CD4-positive, alpha-beta T cell (primary cell): ENCODE measurements at regions not wholly inside any gene's neighbourhood (a gene's known extent, or its start where the extent isn't known, plus 50 kb on each side); places are given as distances from the start of the nearest gene placed in this dataset.

Experiments used
- ATAC-seq: fragments of 200-7000 bp; cut with Tn5 transposase; one replicate; pipeline ENCODE4 v1.10.0; 2022; ENCODE audit warnings: mild to moderate bottlenecking; ENCODE audit not compliant: poor library complexity
- CTCF ChIA-PET: fragments of 350-600 bp; sonication (Branson Sonifier 250); formaldehyde crosslinking; loops from one replicate; lab custom pipeline; 2021; ENCODE audit warnings: antibody characterized with exemption, inconsistent platforms; lab: Charles Lee
- POLR2A ChIA-PET: fragments of 350-600 bp; sonication (Branson Sonifier 250); formaldehyde crosslinking; loops from one replicate; lab custom pipeline; 2021; ENCODE audit warnings: antibody characterized with exemption, inconsistent platforms; lab: Charles Lee
- DNase-seq, 14 experiments: peaks; one replicate each; pipeline ENCODE4 v3.0.0-alpha.2; 2013 to 2020; ENCODE audit warnings: mixed read lengths in 2 of 14
- H3K27ac ChIP-seq, 2 donors: one replicate each; pipeline versions ENCODE4 v1.5.1 to v1.7.0; 2013; ENCODE audit warnings: low read length in 2 of 2, low read depth in 1 of 2, mild to moderate bottlenecking in 1 of 2
- H3K27me3 ChIP-seq, 2 experiments: 1 replicate in 1 of 2; 2 replicates in 1 of 2; pipeline versions ENCODE4 v1.6.1 to v1.7.0; 2013; ENCODE audit warnings: low read length in 2 of 2, control low read depth in 1 of 2, mild to moderate bottlenecking in 1 of 2, moderate library complexity in 1 of 2; ENCODE audit not compliant: insufficient read depth in 2 of 2, control insufficient read depth in 1 of 2
- H3K36me3 ChIP-seq: one replicate; pipeline ENCODE4 v1.6.1; 2013; ENCODE audit warnings: low read length, control low read depth; ENCODE audit not compliant: insufficient read depth
- H3K4me1 ChIP-seq: one replicate; pipeline ENCODE4 v1.6.1; 2013; ENCODE audit warnings: low read length, control low read depth; ENCODE audit not compliant: insufficient read depth
- H3K4me3 ChIP-seq: one replicate; pipeline ENCODE4 v1.5.1; 2013; ENCODE audit warnings: mild to moderate bottlenecking, low read length, moderate library complexity
- H3K9me3 ChIP-seq, 2 experiments: 1 replicate in 1 of 2; 2 replicates in 1 of 2; pipeline versions ENCODE4 v1.6.1 to v1.7.0; 2013; ENCODE audit warnings: low read length in 2 of 2, mild to moderate bottlenecking in 2 of 2, control low read depth in 1 of 2, moderate library complexity in 1 of 2; ENCODE audit not compliant: control insufficient read depth in 1 of 2, insufficient read depth in 1 of 2
- H3K27ac Mint-ChIP-seq: one replicate; pipeline ENCODE4 v1.8.0; 2020; ENCODE audit warnings: mixed read lengths
- H3K27me3 Mint-ChIP-seq: one replicate; pipeline ENCODE4 v1.8.0; 2021; ENCODE audit warnings: mixed read lengths
- H3K36me3 Mint-ChIP-seq: one replicate; pipeline ENCODE4 v1.8.0; 2021; ENCODE audit warnings: low read depth, mixed read lengths
- H3K4me1 Mint-ChIP-seq: one replicate; pipeline ENCODE4 v1.8.0; 2021; ENCODE audit warnings: low read depth, mixed read lengths
- H3K4me3 Mint-ChIP-seq: one replicate; pipeline ENCODE4 v1.8.0; 2020; ENCODE audit warnings: mild to moderate bottlenecking, mixed read lengths
- H3K9me3 Mint-ChIP-seq: one replicate; pipeline ENCODE4 v1.8.0; 2020; ENCODE audit warnings: mixed read lengths
- intact Hi-C, 2 experiments: fragments of 100-400 bp; cut with DNase I in 1 of 2; cut with micrococcal nuclease in 1 of 2; formaldehyde crosslinking; loops; one replicate each; pipeline versions ENCODE4 v1.15.1 to v1.9.0; 2023 to 2025; cut with DNase I, micrococcal nuclease
- TF ChIP-seq, protein P1 (sequence below): fragments of 200-600 bp; IDR thresholded peaks from one replicate; pipeline ENCODE4 v1.8.0; 2022; ENCODE audit warnings: antibody characterized with exemption, mild to moderate bottlenecking

DNA sequence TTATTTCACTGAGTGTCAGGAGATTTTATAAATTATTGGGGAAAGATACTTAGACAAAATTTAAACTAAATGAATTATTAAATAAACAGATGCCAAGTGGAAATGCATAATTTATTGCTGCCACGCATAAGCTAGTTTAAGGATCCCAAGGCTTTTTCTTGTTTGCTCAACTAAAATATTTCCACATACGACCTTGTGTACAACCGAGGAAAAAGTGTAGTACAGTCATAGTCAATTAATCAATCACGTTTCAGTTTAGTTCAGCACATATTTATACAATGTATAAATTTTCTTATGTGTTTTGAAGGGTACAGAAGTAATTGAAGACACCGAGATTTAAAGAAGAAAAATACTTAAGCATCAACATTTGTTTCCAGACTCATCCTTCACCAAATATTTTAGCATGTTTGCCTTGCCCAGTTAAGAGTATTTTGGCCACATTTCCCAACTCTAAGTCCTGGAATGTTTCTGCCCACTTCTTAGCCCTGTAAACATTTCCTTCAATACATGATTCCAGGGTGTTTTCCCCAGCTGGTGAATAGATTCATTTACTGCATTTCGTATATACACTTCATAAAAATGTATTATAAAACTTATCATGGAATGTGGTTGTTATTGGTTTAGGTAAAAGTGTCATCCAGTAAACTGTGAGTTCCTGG lies 652.9 kb downstream of the ELAVL2 start:
- Histone ChIP-seq H3K4me3 (no peak overlapping the region), H3K27ac (no peak overlapping the region), H3K27me3 (no peaks in the 10 kb centered on the region), H3K4me1 (no peaks in the 10 kb centered on the region), H3K36me3 (no peaks in the 10 kb centered on the region), H3K9me3 (peaks cover 0 to 9% of the 10 kb centered on the region in 2 experiments)
- intact Hi-C loops = no loop called here
- Mint-ChIP-seq H3K4me1 (no peaks in the 10 kb centered on the region), H3K9me3 (peaks cover 19% of the 10 kb centered on the region), H3K27ac (no peak overlapping the region), H3K36me3 (no peaks in the 10 kb centered on the region), H3K27me3 (no peaks in the 10 kb centered on the region), H3K4me3 (no peak overlapping the region)
- no peak for DNase-seq
- ChIA-PET POLR2A (no interaction called here), CTCF (no interaction called here)
- TF ChIP-seq, protein P1, sequence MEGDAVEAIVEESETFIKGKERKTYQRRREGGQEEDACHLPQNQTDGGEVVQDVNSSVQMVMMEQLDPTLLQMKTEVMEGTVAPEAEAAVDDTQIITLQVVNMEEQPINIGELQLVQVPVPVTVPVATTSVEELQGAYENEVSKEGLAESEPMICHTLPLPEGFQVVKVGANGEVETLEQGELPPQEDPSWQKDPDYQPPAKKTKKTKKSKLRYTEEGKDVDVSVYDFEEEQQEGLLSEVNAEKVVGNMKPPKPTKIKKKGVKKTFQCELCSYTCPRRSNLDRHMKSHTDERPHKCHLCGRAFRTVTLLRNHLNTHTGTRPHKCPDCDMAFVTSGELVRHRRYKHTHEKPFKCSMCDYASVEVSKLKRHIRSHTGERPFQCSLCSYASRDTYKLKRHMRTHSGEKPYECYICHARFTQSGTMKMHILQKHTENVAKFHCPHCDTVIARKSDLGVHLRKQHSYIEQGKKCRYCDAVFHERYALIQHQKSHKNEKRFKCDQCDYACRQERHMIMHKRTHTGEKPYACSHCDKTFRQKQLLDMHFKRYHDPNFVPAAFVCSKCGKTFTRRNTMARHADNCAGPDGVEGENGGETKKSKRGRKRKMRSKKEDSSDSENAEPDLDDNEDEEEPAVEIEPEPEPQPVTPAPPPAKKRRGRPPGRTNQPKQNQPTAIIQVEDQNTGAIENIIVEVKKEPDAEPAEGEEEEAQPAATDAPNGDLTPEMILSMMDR = no peak
- no peak for ATAC-seq

DNA sequence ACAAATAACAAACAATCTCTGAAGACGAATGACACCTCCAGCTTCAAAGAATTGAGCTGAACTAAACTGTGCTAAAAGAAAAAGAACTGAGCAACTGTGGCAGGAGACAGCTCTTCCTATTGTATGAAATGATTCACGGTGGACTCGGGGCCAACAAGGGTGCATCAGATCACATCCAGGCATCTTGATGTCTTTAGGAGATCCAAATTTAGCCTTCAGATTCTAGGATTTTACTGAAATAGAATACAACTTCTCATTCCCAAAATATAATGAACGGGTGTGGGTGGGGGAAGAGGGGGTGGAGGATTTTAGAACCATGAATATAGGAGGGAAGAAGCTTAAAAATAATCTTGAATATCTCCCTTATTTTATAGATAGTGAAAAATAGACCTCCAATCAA lies 631.8 kb downstream of the ELAVL2 start:
- no peak overlapping the region for H3K4me3 Mint-ChIP-seq
- Histone ChIP-seq H3K4me1 (no peaks in the 10 kb centered on the region), H3K36me3 (no peaks in the 10 kb centered on the region), H3K4me3 (no peak overlapping the region), H3K27me3 (no peaks in the 10 kb centered on the region), H3K27ac (no peak overlapping the region), H3K9me3 (no peaks in the 10 kb centered on the region)
- ATAC-seq = no peak
- no peak overlapping the region for H3K27ac Mint-ChIP-seq
- H3K4me1 Mint-ChIP-seq = no peaks in the 10 kb centered on the region
- H3K9me3 Mint-ChIP-seq = peaks cover 6% of the 10 kb centered on the region
- TF ChIP-seq, protein P1 = no peak
- H3K27me3 Mint-ChIP-seq = no peaks in the 10 kb centered on the region
- ChIA-PET CTCF (no interaction called here), POLR2A (no interaction called here)
- DNase-seq = no peak
- H3K36me3 Mint-ChIP-seq = no peaks in the 10 kb centered on the region
- intact Hi-C loops = no loop called here

DNA sequence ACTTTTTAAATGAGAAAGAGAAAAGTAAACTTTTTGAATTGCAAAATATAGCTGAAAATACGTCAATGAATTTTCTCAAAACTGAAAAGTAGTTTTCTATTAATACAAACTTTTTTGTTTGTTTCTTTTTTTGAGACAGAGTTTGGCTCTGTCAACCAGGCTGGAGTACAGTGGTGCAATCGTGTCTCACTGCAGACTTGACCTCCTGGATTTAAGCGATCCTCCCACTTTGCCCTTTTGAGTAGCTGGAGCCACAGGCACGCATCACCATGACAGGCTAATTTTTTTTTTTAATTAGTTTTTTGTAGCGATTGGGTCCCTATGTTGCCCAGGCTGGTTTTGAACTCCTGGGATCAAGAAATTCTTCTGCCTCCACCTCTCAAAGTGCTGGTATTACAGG lies 610.4 kb downstream of the ELAVL2 start:
- DNase-seq (no peak), ATAC-seq (no peak)
- no peak overlapping the region for H3K27ac ChIP-seq
- POLR2A ChIA-PET = no interaction called here
- no peaks in the 10 kb centered on the region for H3K36me3 Mint-ChIP-seq
- H3K4me3 ChIP-seq = no peak overlapping the region
- no peak overlapping the region for H3K4me3 Mint-ChIP-seq
- H3K27ac Mint-ChIP-seq = no peak overlapping the region
- CTCF ChIA-PET = no interaction called here
- H3K9me3 ChIP-seq = peaks cover 0 to 7% of the 10 kb centered on the region in 2 experiments
- no peaks in the 10 kb centered on the region for H3K4me1 Mint-ChIP-seq
- intact Hi-C loops = no loop called here
- no peaks in the 10 kb centered on the region for H3K4me1 ChIP-seq
- H3K36me3 ChIP-seq = no peaks in the 10 kb centered on the region
- H3K27me3 Mint-ChIP-seq = no peaks in the 10 kb centered on the region
- TF ChIP-seq, protein P1 = no peak
- H3K27me3 ChIP-seq = no peaks in the 10 kb centered on the region
- peaks cover 4% of the 10 kb centered on the region for H3K9me3 Mint-ChIP-seq
